GM12865 (cell line): ENCODE measurements at regions not wholly inside any gene's neighbourhood (a gene's known extent, or its start where the extent isn't known, plus 50 kb on each side); places are given as distances from the start of the nearest gene placed in this dataset.
A peak's percentile ranks its signal among the peaks of the same experiment; 100 is the strongest.

Source experiments
- DNase-seq: peaks from one replicate; pipeline ENCODE4 v3.0.0; 2010; ENCODE audit warnings: low read depth
- H3K4me3 ChIP-seq: 2 replicates; pipeline ENCODE4 v1.5.1; 2011; ENCODE audit warnings: mild to moderate bottlenecking, low read depth, low read length, control low read depth
- TF ChIP-seq, protein P1 (sequence below): IDR thresholded peaks from 2 replicates; pipeline ENCODE4 v1.5.1; 2011; ENCODE audit warnings: low read length, control low read depth, low read depth, inconsistent platforms; ENCODE audit not compliant: insufficient read depth; ENCODE audit errors: missing control alignments

DNA sequence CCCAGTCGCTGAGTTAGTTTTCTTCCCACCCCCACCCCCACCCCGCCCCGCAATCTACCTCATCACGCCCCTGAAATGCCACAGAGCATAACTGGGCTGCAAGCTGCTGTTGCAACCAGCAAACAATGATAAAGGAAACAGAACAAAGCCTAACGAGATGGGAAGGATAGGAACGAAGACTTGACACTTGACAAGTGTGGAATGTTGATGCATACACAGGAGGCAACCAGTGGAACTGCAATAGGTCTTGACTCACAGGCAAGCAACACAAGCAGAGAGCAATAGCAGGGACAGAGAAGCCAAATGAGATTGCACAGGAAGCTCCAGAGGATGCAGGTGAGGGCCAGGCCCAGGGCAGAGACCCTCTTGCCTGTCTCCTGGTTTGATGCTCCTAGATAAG lies 225.9 kb downstream of the IGSF11 start:
- TF ChIP-seq, protein P1, sequence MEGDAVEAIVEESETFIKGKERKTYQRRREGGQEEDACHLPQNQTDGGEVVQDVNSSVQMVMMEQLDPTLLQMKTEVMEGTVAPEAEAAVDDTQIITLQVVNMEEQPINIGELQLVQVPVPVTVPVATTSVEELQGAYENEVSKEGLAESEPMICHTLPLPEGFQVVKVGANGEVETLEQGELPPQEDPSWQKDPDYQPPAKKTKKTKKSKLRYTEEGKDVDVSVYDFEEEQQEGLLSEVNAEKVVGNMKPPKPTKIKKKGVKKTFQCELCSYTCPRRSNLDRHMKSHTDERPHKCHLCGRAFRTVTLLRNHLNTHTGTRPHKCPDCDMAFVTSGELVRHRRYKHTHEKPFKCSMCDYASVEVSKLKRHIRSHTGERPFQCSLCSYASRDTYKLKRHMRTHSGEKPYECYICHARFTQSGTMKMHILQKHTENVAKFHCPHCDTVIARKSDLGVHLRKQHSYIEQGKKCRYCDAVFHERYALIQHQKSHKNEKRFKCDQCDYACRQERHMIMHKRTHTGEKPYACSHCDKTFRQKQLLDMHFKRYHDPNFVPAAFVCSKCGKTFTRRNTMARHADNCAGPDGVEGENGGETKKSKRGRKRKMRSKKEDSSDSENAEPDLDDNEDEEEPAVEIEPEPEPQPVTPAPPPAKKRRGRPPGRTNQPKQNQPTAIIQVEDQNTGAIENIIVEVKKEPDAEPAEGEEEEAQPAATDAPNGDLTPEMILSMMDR, result no peak
- DNase-seq, result peak; percentile 45

DNA sequence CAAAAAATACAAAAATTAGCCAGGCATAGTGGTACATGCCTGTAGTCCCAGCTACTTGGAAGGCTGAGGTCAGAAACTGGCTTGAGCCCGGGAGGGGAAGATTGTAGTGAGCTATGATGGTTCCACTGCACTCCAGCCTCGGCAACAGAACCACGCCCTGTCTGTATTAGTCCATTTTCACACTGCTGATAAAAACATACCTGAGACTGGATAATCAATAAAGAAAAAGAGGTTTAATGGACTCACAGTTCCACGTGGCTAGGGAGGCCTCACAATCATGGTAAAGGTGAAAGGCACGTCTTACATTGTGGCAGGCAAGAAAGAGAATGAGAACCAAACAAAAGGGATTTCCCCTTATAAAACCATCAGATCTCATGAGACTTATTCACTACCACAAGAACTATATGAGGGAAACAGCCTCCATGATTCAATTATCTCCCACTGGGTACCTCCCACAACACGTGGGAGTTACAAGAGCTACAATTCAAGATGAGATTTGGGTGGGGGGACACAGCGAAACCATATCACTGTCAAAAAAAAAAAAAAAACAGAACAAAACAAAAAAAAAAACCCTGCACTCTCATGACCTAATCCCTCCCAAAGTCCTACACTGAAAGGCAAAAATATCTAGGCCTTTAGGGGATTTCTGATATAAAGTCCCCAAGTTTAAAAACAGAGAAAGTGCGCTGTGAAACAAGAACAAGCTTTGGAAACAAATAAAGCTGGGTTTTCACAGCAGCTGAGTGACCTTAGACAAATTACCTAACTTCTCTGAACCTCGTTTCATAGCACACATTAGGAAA lies 224.7 kb downstream of the IGSF11 start:
- DNase-seq, result peak; percentile 71
- TF ChIP-seq, protein P1, result no peak
- H3K4me3 ChIP-seq, result peak overlapping the region; percentile 83

More for the DNA sequence above, 225.9 kb downstream of the IGSF11 start:
- H3K4me3 ChIP-seq, result peak overlapping the region; percentile 83

DNA sequence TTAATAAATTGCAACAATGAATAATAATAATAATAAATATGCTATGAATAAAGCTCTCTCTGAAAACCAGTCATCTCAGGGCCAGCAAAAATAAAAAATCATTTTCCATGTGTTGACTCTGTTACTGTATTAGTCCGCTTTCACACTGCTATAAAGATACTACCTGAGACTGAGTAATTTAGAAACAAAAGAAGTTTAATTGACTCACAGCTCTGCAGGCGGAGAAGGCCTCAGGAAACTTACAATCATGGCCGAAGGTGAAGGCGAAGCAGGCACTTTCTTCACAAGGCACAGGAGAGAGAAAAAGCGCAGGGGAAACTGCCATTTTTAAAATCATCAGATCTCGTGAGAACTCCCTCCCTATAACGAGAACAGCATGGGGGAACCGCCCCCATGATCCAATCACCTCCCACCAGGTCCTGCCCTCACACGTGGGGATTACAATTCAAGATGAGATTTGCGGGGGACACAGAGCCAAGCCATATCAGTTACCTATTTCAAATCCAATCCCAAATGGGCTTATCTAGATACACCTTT lies 224.1 kb downstream of the IGSF11 start:
- peak overlapping the region; percentile 83 for H3K4me3 ChIP-seq
- TF ChIP-seq, protein P1, result no peak
- peak; percentile 90 for DNase-seq

DNA sequence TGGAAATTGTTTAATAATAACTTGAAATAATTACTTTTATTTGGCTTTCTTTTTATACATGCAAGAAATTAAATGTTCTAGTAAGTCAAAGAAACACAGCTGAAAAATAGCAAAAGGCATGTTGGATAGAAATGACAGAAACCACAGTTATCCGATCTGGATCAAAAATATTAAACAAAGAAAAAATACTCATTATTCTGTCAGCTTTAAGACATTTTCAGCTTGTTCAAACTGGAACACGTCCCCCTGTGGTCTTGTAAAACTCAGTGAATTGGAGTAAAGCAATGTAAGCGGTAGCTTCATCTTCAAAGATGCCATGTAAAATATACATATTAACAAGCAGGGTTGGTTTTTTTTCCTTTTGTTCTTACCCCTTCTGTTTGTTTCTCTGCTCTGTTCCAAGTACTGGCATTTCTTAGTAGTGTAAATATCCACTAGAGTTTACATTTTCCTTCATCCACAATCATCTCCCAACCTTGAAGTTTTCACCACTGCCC lies 223.4 kb downstream of the IGSF11 start:
- TF ChIP-seq, protein P1, result no peak
- DNase-seq, result no peak
- H3K4me3 ChIP-seq, result peak overlapping the region; percentile 83

DNA sequence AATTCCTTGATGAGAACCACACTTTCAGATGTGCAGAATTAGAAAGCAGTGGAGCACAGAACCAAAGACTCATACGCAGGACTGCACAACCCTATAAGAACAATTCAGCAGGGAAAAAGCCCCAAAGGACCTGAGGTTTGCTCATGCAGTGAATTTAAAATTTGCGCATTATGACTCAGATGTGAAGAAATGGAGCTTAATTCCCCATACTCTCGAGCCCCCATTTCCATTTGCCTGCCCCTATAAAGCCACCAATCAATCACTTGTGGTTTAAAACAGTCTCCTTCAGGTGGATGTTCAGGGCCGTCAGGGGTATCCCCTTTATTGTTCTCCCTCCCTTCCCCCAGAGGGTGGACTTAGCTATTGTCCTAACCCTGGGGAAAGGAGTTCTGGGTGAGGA lies 221.2 kb downstream of the IGSF11 start:
- DNase-seq, result peak; percentile 53
- no peak overlapping the region for H3K4me3 ChIP-seq
- TF ChIP-seq, protein P1, result no peak

DNA sequence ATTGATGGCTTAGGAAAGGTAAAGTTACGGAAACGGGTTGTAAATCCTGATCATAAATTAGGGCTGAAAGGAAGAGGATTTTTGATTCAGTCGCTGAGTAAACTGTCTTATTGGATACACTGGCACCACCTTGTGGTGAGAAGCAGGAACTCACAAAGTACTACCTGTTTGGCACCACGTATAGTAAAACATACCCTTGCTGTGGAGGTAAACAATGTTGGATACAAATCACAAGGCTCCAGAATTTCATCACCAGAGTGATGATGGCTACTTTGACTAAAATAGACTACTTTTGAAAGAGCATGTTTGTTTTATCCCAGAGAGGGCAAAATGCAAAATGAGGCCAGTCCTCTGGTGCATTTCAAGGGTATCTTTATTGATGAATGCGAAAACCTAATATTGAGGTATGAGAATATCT lies 216.9 kb downstream of the IGSF11 start:
- DNase-seq, result peak; percentile 78
- TF ChIP-seq, protein P1, result peak; percentile 89
- H3K4me3 ChIP-seq, result no peak overlapping the region
